Stromal cell of bone marrow (primary cell): ENCODE measurements at regions not wholly inside any gene's neighbourhood (a gene's known extent, or its start where the extent isn't known, plus 50 kb on each side); places are given as distances from the start of the nearest gene placed in this dataset.

Source experiments
- DNase-seq: peaks from one replicate; pipeline ENCODE4 v3.0.0-alpha.2; 2012; ENCODE audit warnings: low read depth

DNA sequence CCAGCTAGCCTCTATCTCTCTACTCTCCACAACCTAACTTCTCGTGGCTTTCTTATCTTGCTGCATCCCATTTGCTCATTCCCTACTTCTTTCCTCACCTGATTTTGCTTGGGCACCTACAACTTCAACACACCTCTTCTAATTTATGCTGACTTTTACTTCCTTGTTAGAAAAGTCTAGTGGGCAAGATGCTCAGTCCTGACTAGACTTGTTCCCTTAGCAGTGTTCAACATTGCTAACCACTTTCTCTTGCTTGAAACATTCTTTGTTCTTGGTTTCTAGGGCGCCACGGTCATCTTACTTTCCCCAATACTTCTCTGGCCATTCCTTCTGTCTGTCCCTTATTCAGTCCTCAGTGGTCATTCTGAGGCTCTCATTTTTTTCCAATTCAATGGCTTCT is 454.7 kb upstream of the CWC22 start:
- no peak for DNase-seq

DNA sequence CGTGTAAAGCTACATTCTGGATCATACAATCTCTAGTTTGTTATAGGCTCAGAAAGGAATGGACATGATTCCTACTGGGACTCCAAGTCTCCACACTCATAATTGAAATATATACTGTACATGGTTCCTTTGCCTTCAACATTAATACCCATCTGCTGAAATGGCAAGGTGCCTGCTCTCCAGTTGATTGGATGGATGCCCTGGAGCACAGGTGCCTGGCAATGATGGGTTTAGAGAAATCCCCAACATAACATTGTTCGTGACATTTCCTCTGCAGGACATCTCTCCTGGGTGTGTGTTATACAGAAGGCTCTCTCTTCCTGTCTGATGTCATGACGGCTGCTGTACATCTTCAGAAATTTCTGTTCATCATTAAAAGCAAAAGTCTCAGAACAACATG is 449.7 kb upstream of the CWC22 start:
- no peak for DNase-seq

DNA sequence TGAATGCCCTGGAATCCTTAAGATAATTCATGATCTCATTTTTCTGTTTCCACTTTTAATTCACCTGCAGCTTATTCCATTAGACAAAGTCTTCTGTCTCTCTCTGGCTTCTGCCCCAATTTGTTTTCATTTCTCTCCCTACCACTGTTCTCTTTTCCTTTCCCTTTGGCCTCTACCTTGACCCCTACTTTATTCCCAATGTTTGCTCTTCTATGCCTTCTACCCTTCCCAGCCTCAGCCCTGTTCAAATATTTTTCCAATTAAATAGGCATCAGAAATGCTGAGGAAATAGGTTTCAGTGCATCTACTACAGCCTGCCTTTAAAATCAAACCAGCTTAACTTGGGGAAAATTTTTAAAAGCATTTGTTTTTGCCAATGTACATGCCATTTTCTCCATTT is 443.7 kb upstream of the CWC22 start:
- no peak for DNase-seq

DNA sequence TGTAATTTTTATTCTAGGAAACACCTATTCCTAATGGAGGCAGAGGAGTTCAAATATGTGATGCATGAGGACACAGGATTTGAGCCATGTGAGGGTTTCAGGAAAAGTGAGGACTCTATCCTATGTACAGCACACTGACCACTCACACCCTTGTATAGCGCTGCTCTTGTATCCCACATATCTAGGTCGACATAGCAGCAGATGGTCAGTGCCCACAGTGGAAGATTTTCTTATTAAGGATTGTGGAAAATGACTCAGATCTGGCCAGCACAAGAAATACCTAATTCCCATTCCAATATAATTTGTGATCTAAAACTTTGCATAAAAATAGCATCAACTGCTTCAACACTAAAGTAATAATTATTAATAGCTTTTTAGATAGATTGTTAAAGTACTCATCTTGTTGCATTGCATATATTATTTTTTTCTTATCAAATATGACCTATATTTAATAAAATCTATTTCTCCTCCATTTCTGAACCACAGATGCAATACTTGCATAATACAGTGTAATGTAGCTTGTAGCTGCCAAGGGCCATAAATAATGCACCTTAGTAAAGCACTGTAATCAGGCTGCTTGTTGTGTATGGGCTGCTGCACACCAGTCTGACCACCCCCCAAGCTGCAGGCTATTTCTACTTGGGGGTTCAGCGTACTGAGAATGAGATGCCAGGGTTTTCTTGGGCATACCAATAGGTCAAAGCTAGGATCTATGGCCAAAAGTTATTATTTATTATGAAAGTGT is 442.2 kb upstream of the CWC22 start:
- DNase-seq: no peak

DNA sequence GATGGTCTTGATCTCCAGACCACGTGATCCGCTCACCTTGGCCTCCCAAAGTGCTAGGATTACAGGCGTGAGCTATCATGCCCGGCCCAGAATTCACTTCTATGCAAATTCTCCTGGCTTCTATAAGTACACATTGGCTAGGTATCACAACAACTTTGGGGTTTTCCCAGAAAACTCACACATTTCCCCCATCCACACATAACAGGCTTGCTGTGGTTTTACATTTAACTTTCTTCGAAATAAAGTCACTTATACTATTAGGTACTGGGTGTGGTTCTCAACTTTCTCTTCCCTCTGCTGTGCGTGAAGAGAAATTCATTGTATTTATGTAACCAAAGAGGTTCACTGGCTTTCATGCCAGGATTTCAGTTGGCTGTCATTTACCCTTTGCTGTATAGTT is 439.4 kb upstream of the CWC22 start:
- DNase-seq: no peak

DNA sequence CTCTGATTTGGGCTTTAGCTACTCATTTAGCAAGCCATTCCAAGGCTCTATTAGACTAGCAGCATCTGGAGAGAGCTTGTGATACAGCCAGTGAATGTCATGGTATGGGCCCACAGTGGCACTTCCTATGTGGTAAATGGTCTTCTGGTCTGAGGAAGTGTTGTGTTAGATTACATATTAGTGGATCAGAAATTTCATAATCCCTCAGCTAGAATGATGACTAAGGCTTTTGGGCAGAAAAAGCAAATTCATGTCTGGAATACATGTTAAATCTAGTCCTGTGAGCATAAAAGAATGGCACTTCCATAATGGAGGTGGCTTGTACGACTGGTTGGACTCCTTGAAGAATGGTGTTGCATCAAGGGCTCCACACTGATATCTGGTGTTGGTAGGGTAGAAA is 436.8 kb upstream of the CWC22 start:
- peak; percentile 19 for DNase-seq

DNA sequence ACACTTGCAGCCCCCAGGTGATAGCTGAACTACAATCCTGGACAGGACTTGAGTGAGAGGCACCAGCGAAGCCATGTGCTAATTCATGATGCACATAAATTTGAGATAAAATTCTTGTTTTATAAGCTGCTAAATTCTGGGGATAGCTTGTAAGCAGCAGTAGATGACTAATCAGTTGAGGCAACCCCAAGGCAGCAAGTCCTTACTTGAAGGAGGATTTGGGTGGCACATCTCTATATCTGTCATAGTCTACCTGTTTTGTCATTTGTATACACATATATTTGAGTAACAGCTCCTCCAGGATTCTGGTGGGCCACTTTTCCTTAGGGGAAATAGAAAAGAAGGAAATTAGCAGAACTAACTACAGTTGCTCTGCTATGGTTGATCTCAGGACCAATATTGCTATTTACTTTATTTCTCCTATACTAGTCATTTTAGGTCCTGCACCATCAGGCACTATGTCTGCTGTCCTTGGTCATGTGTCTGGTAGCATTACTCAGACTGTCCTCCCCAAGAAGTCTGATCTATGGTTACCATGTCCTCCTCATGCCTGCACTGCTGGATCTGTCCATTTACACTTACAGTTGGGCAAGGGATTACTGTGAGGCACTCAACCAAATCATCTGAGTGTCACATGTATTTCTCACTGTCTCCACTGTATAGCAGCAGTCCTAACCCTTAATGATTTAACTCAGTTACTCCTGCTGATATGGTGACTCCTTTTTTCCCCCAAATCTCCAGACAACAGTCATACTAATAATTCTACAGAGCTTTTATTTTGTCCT is 436.0 kb upstream of the CWC22 start:
- no peak for DNase-seq

DNA sequence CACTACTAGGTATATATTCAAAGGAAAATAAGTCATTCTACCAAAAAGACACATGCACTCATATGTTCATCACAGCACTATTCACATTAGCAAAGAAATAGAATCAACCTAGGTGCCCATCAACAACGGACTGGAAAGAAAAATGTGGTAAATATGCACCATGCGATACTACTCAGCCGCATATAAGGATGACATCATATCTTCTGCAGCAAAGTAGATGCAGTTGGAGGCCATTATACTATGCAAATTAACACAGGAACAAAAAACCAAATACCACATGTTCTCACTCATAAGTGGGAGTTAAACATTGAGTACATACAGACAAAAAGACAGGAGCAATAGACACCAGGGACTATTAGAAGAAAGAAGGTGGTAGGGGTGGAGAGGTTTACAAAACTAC is 412.1 kb upstream of the CWC22 start:
- DNase-seq: no peak

DNA sequence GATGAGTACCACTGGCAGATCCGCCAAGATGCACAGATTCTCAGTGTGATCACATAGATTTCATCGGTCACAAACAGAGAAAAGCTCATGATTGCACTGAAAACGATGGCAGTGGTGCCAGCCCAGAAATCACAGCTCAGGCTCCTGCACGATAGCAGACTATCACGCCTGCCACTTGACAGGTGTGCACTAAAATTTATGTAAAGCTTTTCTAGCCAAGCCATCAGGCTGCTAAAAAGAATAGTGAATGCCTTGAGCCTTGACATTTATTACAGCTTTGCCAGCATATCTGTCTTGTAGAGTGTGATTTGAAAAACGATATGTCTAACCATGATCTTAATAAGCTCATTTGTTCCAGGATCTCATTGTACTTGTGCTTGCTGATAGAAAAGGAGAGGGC is 409.5 kb upstream of the CWC22 start:
- DNase-seq: no peak

DNA sequence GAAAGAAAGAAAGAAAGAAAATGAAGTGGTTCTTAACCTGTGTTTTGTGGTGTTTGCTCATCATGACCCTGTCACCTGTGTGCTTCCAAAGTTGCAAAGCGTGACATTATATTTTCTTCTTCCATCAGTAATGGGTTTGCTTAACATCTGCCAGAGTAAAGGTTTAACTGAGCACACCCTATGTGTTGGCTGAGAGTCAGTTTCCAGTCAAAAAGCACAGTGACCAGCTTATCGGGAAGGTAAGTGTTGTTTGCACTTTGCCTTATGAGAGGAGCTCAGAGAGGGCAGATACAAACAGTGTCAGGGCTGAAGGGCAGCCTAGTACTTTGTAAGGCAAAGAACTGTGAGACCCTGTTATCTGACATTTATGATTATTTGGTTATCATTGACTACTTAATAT is 406.2 kb upstream of the CWC22 start:
- DNase-seq: no peak

DNA sequence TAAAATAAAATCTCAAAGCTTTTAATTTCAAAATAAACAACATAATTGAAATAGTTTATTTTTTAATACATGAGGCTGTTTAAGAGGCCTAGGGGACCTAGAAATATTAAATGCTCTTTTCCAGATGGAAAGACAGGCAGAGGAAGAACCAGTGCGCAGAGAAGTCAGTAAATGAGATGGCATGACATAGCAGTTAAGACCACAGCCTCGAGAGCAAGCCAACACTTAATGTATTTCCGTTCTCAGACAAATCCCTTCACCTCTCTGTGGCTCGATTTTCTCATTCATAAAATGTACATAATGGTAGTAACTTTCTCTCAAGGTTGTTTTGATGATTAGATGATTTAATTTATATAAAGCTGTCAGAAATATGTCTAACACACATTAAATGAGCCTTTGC is 405.1 kb upstream of the CWC22 start:
- DNase-seq: no peak

DNA sequence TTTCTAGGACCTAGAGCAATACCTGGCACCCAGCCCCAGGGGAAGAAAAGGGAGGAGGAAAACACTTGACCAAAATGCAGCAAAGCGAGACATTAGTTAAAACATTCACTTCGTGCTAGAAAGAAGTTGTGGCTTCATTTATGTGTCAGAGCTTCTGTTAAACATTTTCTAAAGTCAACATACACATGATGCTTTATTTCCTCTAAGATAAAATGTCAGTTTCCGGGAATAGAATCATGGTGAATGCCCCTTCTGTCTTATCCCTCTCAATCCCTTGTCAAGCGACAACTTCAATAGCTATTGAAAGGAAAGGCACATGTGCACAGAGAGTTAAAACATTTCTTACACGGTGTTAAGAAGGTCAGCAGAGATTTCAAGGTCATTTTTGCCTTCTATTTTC is 404.6 kb upstream of the CWC22 start:
- no peak for DNase-seq

DNA sequence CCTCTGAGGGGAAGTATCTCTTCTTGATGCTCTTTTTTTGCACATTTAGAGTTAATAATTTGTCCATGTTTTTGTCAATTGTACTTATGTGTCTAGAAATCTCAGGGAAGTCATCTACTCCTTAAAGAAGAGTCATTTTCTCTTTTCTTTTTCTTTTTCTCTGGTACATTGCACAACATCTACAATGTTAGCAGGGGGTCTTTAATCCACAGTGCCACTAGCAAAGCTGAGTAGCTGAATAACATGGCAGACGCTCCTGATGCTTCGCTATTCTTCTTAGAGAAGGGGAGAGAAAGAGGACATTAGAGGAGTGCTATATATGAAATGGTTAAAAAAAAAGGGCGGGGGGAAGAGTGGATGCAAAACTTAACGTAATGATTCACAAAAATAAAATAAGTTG is 399.6 kb upstream of the CWC22 start:
- no peak for DNase-seq

DNA sequence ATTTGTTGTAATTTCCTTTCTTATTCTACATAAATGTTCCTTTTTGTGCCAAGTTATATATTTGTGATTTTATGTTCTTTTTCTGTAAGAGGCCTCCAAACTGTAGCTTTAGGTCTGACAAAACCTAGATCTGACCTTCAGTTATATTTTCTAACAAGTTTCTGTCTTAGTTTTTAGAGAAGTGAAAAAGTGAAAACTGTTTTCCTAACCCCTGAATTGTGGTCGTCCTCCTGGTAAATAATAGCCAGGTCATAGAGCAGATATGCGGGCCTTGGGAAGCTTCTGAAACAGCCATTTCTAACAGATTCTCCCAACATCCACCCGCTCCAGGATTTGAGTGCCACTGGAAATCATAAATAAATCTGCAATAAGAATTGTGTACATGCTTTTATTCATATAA is 398.4 kb upstream of the CWC22 start:
- no peak for DNase-seq

DNA sequence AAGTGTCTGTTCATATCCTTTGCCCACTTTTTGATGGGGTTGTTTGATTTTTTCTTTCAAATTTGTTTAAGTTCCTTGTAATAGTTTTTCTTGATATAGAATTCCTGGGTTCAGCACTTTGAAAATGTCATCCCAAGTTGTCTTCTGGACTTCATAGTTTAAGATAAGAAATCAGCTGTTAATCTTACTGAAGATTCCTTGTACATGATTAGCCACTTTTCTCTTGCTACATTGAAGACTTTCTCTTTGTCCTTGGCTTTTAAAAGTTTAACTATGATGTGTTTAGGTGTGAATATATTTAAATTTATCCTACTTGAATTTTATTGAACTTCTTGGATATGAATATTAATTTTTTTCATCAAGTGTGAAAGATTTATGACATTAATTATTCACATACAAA is 387.2 kb upstream of the CWC22 start:
- DNase-seq: no peak

DNA sequence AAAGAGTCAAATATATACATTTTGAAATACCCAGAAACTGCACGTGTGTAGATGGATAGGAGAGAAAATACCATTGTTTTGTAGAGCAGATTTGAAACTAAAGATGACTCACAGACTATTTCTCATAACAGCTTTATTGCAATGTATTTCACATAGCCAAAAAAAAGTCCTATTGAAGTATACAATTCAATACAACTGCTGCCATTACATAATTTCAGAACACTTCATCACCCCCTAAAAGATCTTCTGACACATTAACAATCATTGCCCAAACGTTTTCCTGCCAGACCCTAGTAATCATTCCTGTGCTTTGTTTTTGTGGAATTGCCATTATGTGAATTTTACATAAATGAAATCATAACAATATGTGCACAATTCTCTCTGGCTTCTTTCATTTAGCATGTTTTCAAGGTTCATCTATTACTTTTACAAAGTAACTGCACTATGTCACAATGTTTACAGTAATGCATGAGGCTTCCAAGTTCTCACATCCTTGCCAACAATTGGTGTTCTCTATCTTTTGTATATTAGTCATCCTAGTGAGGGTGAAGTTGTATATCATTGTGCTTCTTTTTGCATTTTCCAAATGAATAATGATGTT is 378.6 kb upstream of the CWC22 start:
- DNase-seq: peak; percentile 54

DNA sequence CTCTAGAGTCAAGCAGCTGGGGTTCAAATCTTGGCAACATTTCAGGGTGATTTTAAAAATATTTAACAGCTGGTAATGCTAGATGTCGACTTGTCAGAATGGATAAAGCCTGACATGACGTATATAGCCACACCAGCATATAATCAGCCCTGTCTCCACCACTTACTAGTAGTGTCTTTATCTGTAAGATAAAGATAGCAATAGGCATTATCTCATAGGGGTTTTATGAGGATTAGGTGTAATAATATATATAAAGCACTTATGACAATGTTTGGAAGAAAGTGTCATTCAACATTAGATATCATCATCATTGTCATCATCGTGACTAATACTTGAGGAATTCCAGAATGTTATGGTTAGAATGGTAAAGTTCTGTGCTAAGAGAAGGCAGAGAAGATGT is 369.0 kb upstream of the CWC22 start:
- DNase-seq: no peak

DNA sequence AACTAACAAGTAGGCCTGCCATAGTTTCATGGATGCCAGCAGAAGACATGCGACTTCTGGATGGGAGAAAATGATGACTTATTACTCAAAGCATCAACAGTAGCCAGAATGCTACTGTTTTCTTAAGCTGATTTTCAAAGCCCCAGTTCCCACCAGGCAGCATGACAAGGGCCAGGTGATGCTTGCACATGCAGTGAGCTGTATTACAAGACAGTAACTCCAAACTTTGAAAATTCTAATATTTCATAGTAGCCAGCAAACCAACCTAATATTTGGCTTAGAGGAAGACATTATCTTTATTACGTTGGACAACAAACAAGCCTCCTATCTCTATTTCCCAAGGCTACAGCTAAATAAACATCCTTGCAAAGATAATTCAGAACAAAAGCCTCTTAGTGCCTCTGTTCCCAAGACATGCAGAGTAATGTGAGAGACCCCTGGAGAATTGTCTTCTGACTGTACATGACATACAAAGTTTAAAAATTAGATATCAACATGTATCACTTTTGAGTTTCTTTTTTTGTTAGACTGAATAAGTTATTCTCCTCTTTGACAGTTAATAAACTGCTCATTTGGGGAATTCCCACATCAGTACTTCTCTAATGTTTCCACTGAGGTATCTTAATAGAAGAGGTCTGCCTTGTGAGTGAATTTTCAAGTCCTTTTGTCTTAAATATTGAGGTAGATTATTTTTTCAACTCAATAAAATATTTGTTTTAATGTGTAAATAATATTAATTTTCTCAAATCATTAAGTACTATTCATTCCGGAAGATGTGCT is 367.6 kb upstream of the CWC22 start:
- DNase-seq: no peak

DNA sequence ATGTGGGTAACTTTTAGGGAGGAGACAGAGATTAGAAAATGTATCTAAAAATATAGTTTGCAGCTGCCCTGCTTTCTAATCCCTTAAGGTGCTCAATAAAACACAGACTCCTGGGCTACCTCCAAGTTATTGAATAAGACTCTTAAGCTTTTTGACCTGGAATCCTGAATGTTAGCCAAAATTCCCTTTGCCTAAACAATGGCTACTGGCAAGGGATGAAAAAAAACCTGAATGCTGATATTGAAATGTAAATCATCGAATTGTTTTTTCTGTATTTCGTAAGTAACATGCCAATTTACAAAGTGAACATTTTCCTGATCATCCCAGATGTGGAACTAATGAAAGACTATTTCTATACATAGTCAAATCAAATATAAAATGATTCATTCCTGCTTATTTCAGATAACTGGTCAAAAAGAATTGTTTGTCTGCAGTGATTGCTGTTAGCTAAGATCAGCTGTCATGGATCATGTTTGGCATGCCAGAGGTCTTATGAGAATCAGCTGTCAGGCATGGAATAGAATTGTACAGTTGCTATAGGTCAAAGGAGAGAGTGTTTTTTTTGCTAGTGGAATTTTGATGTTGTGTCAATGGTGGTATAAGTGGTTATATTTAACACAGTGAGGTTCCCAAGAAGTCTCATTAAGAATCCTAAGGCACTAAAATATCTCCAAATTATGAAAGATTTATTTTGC is 363.6 kb upstream of the CWC22 start:
- no peak for DNase-seq

DNA sequence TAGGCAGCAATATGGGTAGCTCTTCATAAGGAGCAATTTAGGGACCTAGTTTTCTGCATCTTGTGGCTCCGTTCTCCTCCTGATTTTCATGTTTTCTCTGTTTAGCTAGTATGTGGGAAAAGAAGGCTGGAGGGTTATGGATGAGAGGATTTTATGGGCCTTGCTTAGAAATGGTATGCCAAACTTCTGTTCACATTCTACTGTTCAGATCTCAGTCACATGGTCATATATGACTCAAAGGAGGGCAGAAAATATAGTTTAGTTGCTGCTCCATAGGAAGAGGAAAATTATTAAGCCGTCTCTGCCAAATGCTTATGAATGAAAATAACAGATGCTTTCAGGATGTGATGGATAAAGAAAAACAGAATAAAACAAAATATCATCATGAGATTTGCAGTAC is 361.8 kb upstream of the CWC22 start:
- no peak for DNase-seq

DNA sequence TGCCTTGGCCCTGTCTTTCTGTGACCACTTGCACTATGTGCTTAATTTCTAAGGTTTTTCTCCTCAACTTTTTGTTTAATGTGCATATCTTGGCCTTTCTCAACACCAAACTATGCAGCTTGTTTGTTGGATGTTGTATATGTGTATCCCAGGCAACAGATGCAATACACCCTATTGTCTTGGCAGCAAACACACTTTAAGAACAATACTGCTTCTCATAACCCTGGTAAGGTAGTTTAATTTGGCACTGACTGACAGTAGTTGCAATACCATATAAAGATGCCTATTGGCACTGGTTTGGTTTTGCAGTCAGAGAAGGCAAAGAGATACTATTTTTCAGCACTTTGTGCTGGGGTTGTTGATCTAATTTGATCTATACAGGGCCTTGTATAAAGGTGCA is 360.7 kb upstream of the CWC22 start:
- DNase-seq: peak; percentile 35

DNA sequence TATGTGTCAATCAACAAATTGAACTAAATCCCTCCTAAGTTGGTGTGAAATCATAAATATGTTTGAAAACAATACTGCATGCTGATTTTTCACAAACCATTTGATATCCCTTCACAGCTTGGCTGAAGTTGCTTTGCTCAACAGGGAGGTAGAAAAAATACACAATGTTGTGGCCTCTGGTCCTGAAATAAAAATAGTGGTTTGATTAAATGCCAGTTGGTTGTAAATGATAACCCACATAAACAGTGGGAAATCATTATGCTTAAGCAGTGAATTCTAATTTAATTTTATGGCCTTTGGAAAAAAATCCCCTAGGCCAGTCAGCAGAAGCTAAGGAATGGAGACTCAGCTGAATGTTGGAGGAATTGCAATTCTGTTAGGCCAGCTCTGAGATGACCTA is 359.4 kb upstream of the CWC22 start:
- no peak for DNase-seq
